ENCODE measurements at regions not wholly inside any gene's neighbourhood (a gene's known extent, or its start where the extent isn't known, plus 50 kb on each side); places are given as distances from the start of the nearest gene placed in this dataset.

GRCh38 chr18:78032574-78032973 is 782.9 kb downstream of the GALR1 start:
- H3K9me3 ChIP-seq: no peaks in the 10 kb centered on the region
- no peaks in the 10 kb centered on the region for H3K36me3 ChIP-seq
- no peaks in the 10 kb centered on the region for H3K4me1 ChIP-seq
- H3K4me3 ChIP-seq: no peak overlapping the region
- H3K27ac ChIP-seq: no peak overlapping the region
- TF ChIP-seq POLR2AphosphoS5 (IDR thresholded peaks at IDR 0.05): no peak
- no peak for TF ChIP-seq POLR2A (IDR thresholded peaks at IDR 0.05)
- no peak for TF ChIP-seq CTCF (IDR thresholded peaks at IDR 0.05)
- no peak for DNase-seq (ENCODE audit: low spot score in 2 of 2)
- intact Hi-C loops (cut with DNase I; ENCODE audit: low total_unique reads): no loop called here
- no peaks in the 10 kb centered on the region for H3K27me3 ChIP-seq

GRCh38 chr18:78034755-78035154 is 785.1 kb downstream of the GALR1 start:
- no peaks in the 10 kb centered on the region for H3K4me1 ChIP-seq
- no peaks in the 10 kb centered on the region for H3K9me3 ChIP-seq
- no peak for TF ChIP-seq CTCF (IDR thresholded peaks at IDR 0.05)
- H3K27me3 ChIP-seq: no peaks in the 10 kb centered on the region
- intact Hi-C loops (cut with DNase I; ENCODE audit: low total_unique reads): no loop called here
- no peaks in the 10 kb centered on the region for H3K36me3 ChIP-seq
- no peak overlapping the region for H3K27ac ChIP-seq
- H3K4me3 ChIP-seq: no peak overlapping the region
- DNase-seq (ENCODE audit: low spot score in 2 of 2): no peak

- intact Hi-C loops (cut with DNase I; ENCODE audit: low total_unique reads): no loop called here
- no peaks in the 10 kb centered on the region for H3K4me1 ChIP-seq
- H3K4me3 ChIP-seq: no peak overlapping the region
- H3K27me3 ChIP-seq: no peaks in the 10 kb centered on the region
- no peak overlapping the region for H3K27ac ChIP-seq
- H3K9me3 ChIP-seq: peaks cover 3 to 22% of the 10 kb centered on the region in 2 donors
- TF ChIP-seq CTCF (IDR thresholded peaks at IDR 0.05) (no peak), POLR2A (IDR thresholded peaks at IDR 0.05) (no peak), POLR2AphosphoS5 (IDR thresholded peaks at IDR 0.05) (no peak)
- no peak for DNase-seq (ENCODE audit: low spot score in 2 of 2)
- H3K36me3 ChIP-seq: no peaks in the 10 kb centered on the region
Observed at GRCh38 chr18:78041218-78041617, 791.6 kb downstream of the GALR1 start.

GRCh38 chr18:78046631-78047030 is 797.0 kb downstream of the GALR1 start:
- H3K9me3 ChIP-seq: peaks cover 3 to 13% of the 10 kb centered on the region in 2 donors
- H3K4me1 ChIP-seq: no peaks in the 10 kb centered on the region
- H3K36me3 ChIP-seq: no peaks in the 10 kb centered on the region
- H3K27me3 ChIP-seq: peaks cover 0 to 4% of the 10 kb centered on the region in 2 donors
- no peak for DNase-seq (ENCODE audit: low spot score in 2 of 2)
- TF ChIP-seq POLR2A (IDR thresholded peaks at IDR 0.05) (no peak), CTCF (IDR thresholded peaks at IDR 0.05) (no peak), POLR2AphosphoS5 (IDR thresholded peaks at IDR 0.05) (no peak)
- no peak overlapping the region for H3K27ac ChIP-seq
- no peak overlapping the region for H3K4me3 ChIP-seq
- intact Hi-C loops (cut with DNase I; ENCODE audit: low total_unique reads): no loop called here

- no peaks in the 10 kb centered on the region for H3K4me1 ChIP-seq
- intact Hi-C loops (cut with DNase I; ENCODE audit: low total_unique reads): no loop called here
- peaks cover 0 to 4% of the 10 kb centered on the region in 2 donors for H3K27me3 ChIP-seq
- H3K4me3 ChIP-seq: no peak overlapping the region
- no peaks in the 10 kb centered on the region for H3K9me3 ChIP-seq
- no peak overlapping the region for H3K27ac ChIP-seq
- no peaks in the 10 kb centered on the region for H3K36me3 ChIP-seq
- DNase-seq (ENCODE audit: low spot score in 2 of 2): no peak
- no peak for TF ChIP-seq POLR2A (IDR thresholded peaks at IDR 0.05)
- no peak for TF ChIP-seq POLR2AphosphoS5 (IDR thresholded peaks at IDR 0.05)
- no peak for TF ChIP-seq CTCF (IDR thresholded peaks at IDR 0.05)
Observed at GRCh38 chr18:78049281-78049680, 799.6 kb downstream of the GALR1 start.
